ENCODE measurements at regions not wholly inside any gene's neighbourhood (a gene's known extent, or its start where the extent isn't known, plus 50 kb on each side); places are given as distances from the start of the nearest gene placed in this dataset.

GRCh38 chr13:85074543-85075313 lies 724.5 kb downstream of the SLITRK6 start:
- H2AFZ ChIP-seq (replicated peaks), result no peak overlapping the region
- no peak overlapping the region for H3K27ac ChIP-seq
- no peaks in the 10 kb centered on the region for H3K4me1 ChIP-seq
- Mint-ChIP-seq H3K9me3 (no peaks in the 10 kb centered on the region), H3K27ac (no peak overlapping the region), H3K4me3 (no peak overlapping the region), H3K4me1 (no peaks in the 10 kb centered on the region), H3K27me3 (ENCODE audit: insufficient read depth, low read depth) (no peaks in the 10 kb centered on the region), H3K36me3 (no peaks in the 10 kb centered on the region)
- H3K9ac ChIP-seq, result no peak overlapping the region
- H3K27me3 ChIP-seq, result no peaks in the 10 kb centered on the region
- no peaks in the 10 kb centered on the region for H3K79me2 ChIP-seq (ENCODE audit: low read depth)
- H3K9me3 ChIP-seq (ENCODE audit: low read depth), result no peaks in the 10 kb centered on the region
- H3K36me3 ChIP-seq, result no peaks in the 10 kb centered on the region
- no peaks in the 10 kb centered on the region for H4K20me1 ChIP-seq (ENCODE audit: low read depth)
- H3K4me2 ChIP-seq, result no peak overlapping the region
- H3K4me3 ChIP-seq, result no peak overlapping the region
- TF ChIP-seq CTCF (IDR thresholded peaks at IDR 0.05), result no peak
- TF ChIP-seq EZH2phosphoT487 (IDR thresholded peaks at IDR 0.05), result no peak
- no peak for TF ChIP-seq EZH2 (IDR thresholded peaks at IDR 0.05)
- H3F3A ChIP-seq (ENCODE audit: low read depth), result no peaks in the 10 kb centered on the region
- DNase-seq (ENCODE audit: low spot score), result no peak

GRCh38 chr13:85068231-85068630 lies 731.0 kb downstream of the SLITRK6 start:
- no peaks in the 10 kb centered on the region for H3K36me3 ChIP-seq
- H3K9me3 ChIP-seq (ENCODE audit: low read depth), result no peaks in the 10 kb centered on the region
- H3K9ac ChIP-seq, result no peak overlapping the region
- TF ChIP-seq EZH2 (IDR thresholded peaks at IDR 0.05), result no peak
- TF ChIP-seq EZH2phosphoT487 (IDR thresholded peaks at IDR 0.05), result no peak
- TF ChIP-seq CTCF (IDR thresholded peaks at IDR 0.05), result no peak
- no peak overlapping the region for H3K4me3 ChIP-seq
- no peak overlapping the region for H3K4me2 ChIP-seq
- no peak for DNase-seq (ENCODE audit: low spot score)
- no peaks in the 10 kb centered on the region for H3K4me1 ChIP-seq
- H3F3A ChIP-seq (ENCODE audit: low read depth), result no peaks in the 10 kb centered on the region
- no peak overlapping the region for H3K27ac ChIP-seq
- Mint-ChIP-seq H3K9me3 (no peaks in the 10 kb centered on the region), H3K27me3 (ENCODE audit: insufficient read depth, low read depth) (no peaks in the 10 kb centered on the region), H3K4me1 (no peaks in the 10 kb centered on the region), H3K36me3 (no peaks in the 10 kb centered on the region), H3K27ac (no peak overlapping the region), H3K4me3 (no peak overlapping the region)
- no peaks in the 10 kb centered on the region for H4K20me1 ChIP-seq (ENCODE audit: low read depth)
- H3K27me3 ChIP-seq, result no peaks in the 10 kb centered on the region
- no peaks in the 10 kb centered on the region for H3K79me2 ChIP-seq (ENCODE audit: low read depth)
- H2AFZ ChIP-seq (replicated peaks), result no peak overlapping the region

- H3K9me3 ChIP-seq (ENCODE audit: low read depth), result no peaks in the 10 kb centered on the region
- Mint-ChIP-seq H3K27ac (no peak overlapping the region), H3K27me3 (ENCODE audit: insufficient read depth, low read depth) (no peaks in the 10 kb centered on the region), H3K4me3 (no peak overlapping the region), H3K4me1 (peaks cover 4% of the 10 kb centered on the region), H3K36me3 (peaks cover 2% of the 10 kb centered on the region), H3K9me3 (peaks cover 2% of the 10 kb centered on the region)
- H3K79me2 ChIP-seq (ENCODE audit: low read depth), result no peaks in the 10 kb centered on the region
- no peaks in the 10 kb centered on the region for H3K36me3 ChIP-seq
- no peak overlapping the region for H3K27ac ChIP-seq
- H3F3A ChIP-seq (ENCODE audit: low read depth), result no peaks in the 10 kb centered on the region
- no peak overlapping the region for H2AFZ ChIP-seq (replicated peaks)
- no peaks in the 10 kb centered on the region for H4K20me1 ChIP-seq (ENCODE audit: low read depth)
- H3K9ac ChIP-seq, result no peak overlapping the region
- DNase-seq (ENCODE audit: low spot score), result no peak
- H3K4me2 ChIP-seq, result no peak overlapping the region
- TF ChIP-seq CTCF (IDR thresholded peaks at IDR 0.05), result no peak
- no peak for TF ChIP-seq EZH2phosphoT487 (IDR thresholded peaks at IDR 0.05)
- TF ChIP-seq EZH2 (IDR thresholded peaks at IDR 0.05), result no peak
- no peaks in the 10 kb centered on the region for H3K4me1 ChIP-seq
- no peak overlapping the region for H3K4me3 ChIP-seq
- no peaks in the 10 kb centered on the region for H3K27me3 ChIP-seq
Measured at GRCh38 chr13:85040215-85040614, 759.0 kb downstream of the SLITRK6 start.
